ENCODE measurements at regions not wholly inside any gene's neighbourhood (a gene's known extent, or its start where the extent isn't known, plus 50 kb on each side); places are given as distances from the start of the nearest gene placed in this dataset.

GRCh38 chr6:119630561-119631192 lies 281.1 kb upstream of the MAN1A1 start:
- intact Hi-C loops (cut with micrococcal nuclease; ENCODE audit: unreplicated experiment), result no loop called here
- TF ChIP-seq CEBPB (IDR thresholded peaks at IDR 0.05; ENCODE audit: borderline replicate concordance, low read depth, low read length) (peak; percentile 82; the same call in 1 of the 2 replicates), MYC (CRISPR knock-in tag; IDR thresholded peaks at IDR 0.05; ENCODE audit: borderline replicate concordance) (no peak)
- ATAC-seq, result no peak
- 53% methylated on average over 5 of the region's 5 CpGs for WGBS (ENCODE audit: low lambda C conversion rate)
- ChIA-PET CTCF (ENCODE audit: low intra/inter-chr PET ratio, low total read pairs) (no interaction called here), POLR2A (no interaction called here)
- Histone ChIP-seq H4K20me1 (ENCODE audit: insufficient read depth, low read length) (no peaks in the 10 kb centered on the region), H3K9ac (ENCODE audit: insufficient read depth, low read depth, low read length) (no peak overlapping the region), H3K9me3 (ENCODE audit: low read length) (no peaks in the 10 kb centered on the region), H3K27ac (ENCODE audit: extremely low read length, insufficient read depth, low read length) (no peak overlapping the region), H3K27me3 (ENCODE audit: control insufficient read depth in 1 of 2, insufficient read depth in 2 of 2, low read length in 2 of 2) (no peaks in the 10 kb centered on the region), H3K4me1 (ENCODE audit: insufficient read depth, low read length) (no peaks in the 10 kb centered on the region), H3K79me2 (ENCODE audit: insufficient read depth, low read length) (no peaks in the 10 kb centered on the region), H3K4me3 (replicated peaks in 1 of 3; ENCODE audit: insufficient read depth in 1 of 3, low read depth in 2 of 3, low read length in 3 of 3) (no peak overlapping the region), H3K36me3 (replicated peaks in 1 of 2; ENCODE audit: control insufficient read depth in 1 of 2, insufficient read depth in 2 of 2, low read length in 2 of 2) (no peaks in the 10 kb centered on the region), H2AFZ (ENCODE audit: low read length) (no peak overlapping the region), H3K4me2 (ENCODE audit: low read depth, low read length) (no peak overlapping the region)
- no TSS peak for BruUV-seq (replicated peaks)
- no peak for DNase-seq (ENCODE audit: low spot score)
- in situ Hi-C loops (cut with HindIII; ENCODE audit: extremely low pct_ligation_motif_present, low pct_unique_long_range_greater_than_20kb), result no loop called here
- no peak for FAIRE-seq

GRCh38 chr6:119628691-119629594 lies 279.4 kb upstream of the MAN1A1 start:
- ChIA-PET POLR2A (no interaction called here), CTCF (ENCODE audit: low intra/inter-chr PET ratio, low total read pairs) (no interaction called here)
- no peak for ATAC-seq
- TF ChIP-seq TFDP1 (CRISPR knock-in tag; IDR thresholded peaks at IDR 0.05; ENCODE audit: borderline replicate concordance), result no peak
- no peak for TF ChIP-seq TOE1 (CRISPR knock-in tag; IDR thresholded peaks at IDR 0.05)
- no peak for TF ChIP-seq ZNF18 (CRISPR knock-in tag; IDR thresholded peaks at IDR 0.05; ENCODE audit: insufficient replicate concordance)
- no peak for TF ChIP-seq ZBTB33 (CRISPR knock-in tag; IDR thresholded peaks at IDR 0.05)
- TF ChIP-seq ZNF878 (CRISPR knock-in tag; IDR thresholded peaks at IDR 0.05), result no peak

More at GRCh38 chr6:119628691-119629594, 279.4 kb upstream of the MAN1A1 start:
- intact Hi-C loops (cut with micrococcal nuclease; ENCODE audit: unreplicated experiment), result no loop called here
- H3K27ac ChIP-seq (ENCODE audit: extremely low read length, insufficient read depth, low read length), result no peak overlapping the region
- H3K36me3 ChIP-seq (replicated peaks in 1 of 2; ENCODE audit: control insufficient read depth in 1 of 2, insufficient read depth in 2 of 2, low read length in 2 of 2), result no peaks in the 10 kb centered on the region
- DNase-seq (ENCODE audit: low spot score), result no peak
- no peaks in the 10 kb centered on the region for H4K20me1 ChIP-seq (ENCODE audit: insufficient read depth, low read length)
- WGBS (ENCODE audit: low lambda C conversion rate), result 68% methylated on average over 7 of the region's 7 CpGs
- no TSS peak for BruUV-seq (replicated peaks)
- H3K9ac ChIP-seq (ENCODE audit: insufficient read depth, low read depth, low read length), result no peak overlapping the region
- H3K79me2 ChIP-seq (ENCODE audit: insufficient read depth, low read length), result no peaks in the 10 kb centered on the region
- in situ Hi-C loops (cut with HindIII; ENCODE audit: extremely low pct_ligation_motif_present, low pct_unique_long_range_greater_than_20kb), result no loop called here
- H3K4me2 ChIP-seq (ENCODE audit: low read depth, low read length), result no peak overlapping the region
- no peaks in the 10 kb centered on the region for H3K9me3 ChIP-seq (ENCODE audit: low read length)
- no peak for FAIRE-seq
- no peak overlapping the region for H2AFZ ChIP-seq (ENCODE audit: low read length)
- no peaks in the 10 kb centered on the region for H3K4me1 ChIP-seq (ENCODE audit: insufficient read depth, low read length)
- H3K4me3 ChIP-seq (replicated peaks in 1 of 3; ENCODE audit: insufficient read depth in 1 of 3, low read depth in 2 of 3, low read length in 3 of 3), result no peak overlapping the region
- H3K27me3 ChIP-seq (ENCODE audit: control insufficient read depth in 1 of 2, insufficient read depth in 2 of 2, low read length in 2 of 2), result no peaks in the 10 kb centered on the region
